Ishikawa (cell line): ENCODE measurements at regions not wholly inside any gene's neighbourhood (a gene's known extent, or its start where the extent isn't known, plus 50 kb on each side); places are given as distances from the start of the nearest gene placed in this dataset.

Experiments used
- CEBPB ChIP-seq: IDR thresholded peaks from 2 replicates; pipeline ENCODE4 v1.6.1; 2012
- CREB1 ChIP-seq: IDR thresholded peaks from 2 replicates; pipeline ENCODE4 v1.6.1; 2012; ENCODE audit warnings: low read depth
- EGR1 ChIP-seq: IDR thresholded peaks from 2 replicates; pipeline ENCODE4 v1.6.1; 2012
- EP300 ChIP-seq: IDR thresholded peaks from 2 replicates; pipeline ENCODE4 v1.6.1; 2012; ENCODE audit warnings: borderline replicate concordance
- FOXM1 ChIP-seq: IDR thresholded peaks from 2 replicates; pipeline ENCODE4 v1.6.1; 2012; ENCODE audit warnings: low read depth, borderline replicate concordance
- MAX ChIP-seq: IDR thresholded peaks from 2 replicates; pipeline ENCODE4 v1.6.1; 2012
- NFIC ChIP-seq: IDR thresholded peaks from 2 replicates; pipeline ENCODE4 v1.6.1; 2012
- RAD21 ChIP-seq: IDR thresholded peaks from 2 replicates; pipeline ENCODE4 v1.6.1; 2012; ENCODE audit warnings: low read depth
- REST ChIP-seq: IDR thresholded peaks from 2 replicates; pipeline ENCODE4 v1.6.1; 2012; ENCODE audit warnings: low read depth, mild to moderate bottlenecking
- TAF1 ChIP-seq: IDR thresholded peaks from 2 replicates; pipeline ENCODE4 v1.6.1; 2012; ENCODE audit warnings: low read depth, mild to moderate bottlenecking
- TCF12 ChIP-seq: IDR thresholded peaks from 2 replicates; pipeline ENCODE4 v1.6.1; 2012; ENCODE audit warnings: low read depth
- TEAD4 ChIP-seq: IDR thresholded peaks from 2 replicates; pipeline ENCODE4 v1.6.1; 2012
- USF1 ChIP-seq: IDR thresholded peaks from 2 replicates; pipeline ENCODE4 v1.6.1; 2012
- YY1 ChIP-seq: IDR thresholded peaks from 2 replicates; pipeline ENCODE4 v1.6.1; 2012; ENCODE audit warnings: low read depth
- ZBTB7A ChIP-seq: IDR thresholded peaks from 2 replicates; pipeline ENCODE4 v1.6.1; 2012; ENCODE audit warnings: low read depth

GRCh38 chr4:178595500-178596138 is 1153.4 kb upstream of the AGA start:
- no peak for TF ChIP-seq TCF12

GRCh38 chr4:178598672-178599071 is 1156.4 kb upstream of the AGA start:
- no peak for TF ChIP-seq CEBPB
- TF ChIP-seq CREB1, result no peak
- no peak for TF ChIP-seq EGR1
- TF ChIP-seq YY1, result no peak
- TF ChIP-seq FOXM1, result no peak
- no peak for TF ChIP-seq TEAD4
- TF ChIP-seq EP300, result no peak

GRCh38 chr4:178599521-178599920 is 1157.3 kb upstream of the AGA start:
- TF ChIP-seq TEAD4, result no peak
- no peak for TF ChIP-seq NFIC
- no peak for TF ChIP-seq REST
- peak; percentile 36; the same call in 1 of the 2 replicates for TF ChIP-seq RAD21
- TF ChIP-seq MAX, result no peak
- TF ChIP-seq USF1, result no peak

- TF ChIP-seq RAD21 (no peak), YY1 (no peak), TEAD4 (no peak), EGR1 (no peak), CEBPB (peak; percentile 44; the same call in 1 of the 2 replicates)
These were observed 1160.6 kb upstream of the AGA start for GRCh38 chr4:178602833-178603232.

- TF ChIP-seq TCF12 (no peak), RAD21 (no peak), NFIC (no peak), CEBPB (peak; percentile 89)
These were observed 1168.8 kb upstream of the AGA start for GRCh38 chr4:178611062-178611461.

GRCh38 chr4:178612733-178613132 is 1170.5 kb upstream of the AGA start:
- no peak for TF ChIP-seq TEAD4
- no peak for TF ChIP-seq ZBTB7A
- TF ChIP-seq TCF12, result no peak
- no peak for TF ChIP-seq CREB1
- TF ChIP-seq YY1, result no peak
- TF ChIP-seq RAD21, result no peak
- TF ChIP-seq FOXM1, result no peak
- no peak for TF ChIP-seq REST
- TF ChIP-seq MAX, result no peak
- TF ChIP-seq EGR1, result no peak
- TF ChIP-seq TAF1, result no peak

GRCh38 chr4:178632415-178632814 is 1190.2 kb upstream of the AGA start:
- TF ChIP-seq TEAD4, result no peak
- TF ChIP-seq RAD21, result no peak
- TF ChIP-seq EGR1, result no peak
- no peak for TF ChIP-seq YY1
- no peak for TF ChIP-seq MAX
- no peak for TF ChIP-seq CEBPB
- no peak for TF ChIP-seq CREB1
- no peak for TF ChIP-seq TCF12
- no peak for TF ChIP-seq REST
